GM19043 (cell line): ENCODE measurements at regions not wholly inside any gene's neighbourhood (a gene's known extent, or its start where the extent isn't known, plus 50 kb on each side); places are given as distances from the start of the nearest gene placed in this dataset.

Source experiments
- ATAC-seq: cut with Tn5 transposase; IDR thresholded peaks from one replicate; pipeline ENCODE4 v1.9.1; 2021; ENCODE audit warnings: low read depth; ENCODE audit not compliant: unreplicated experiment

DNA sequence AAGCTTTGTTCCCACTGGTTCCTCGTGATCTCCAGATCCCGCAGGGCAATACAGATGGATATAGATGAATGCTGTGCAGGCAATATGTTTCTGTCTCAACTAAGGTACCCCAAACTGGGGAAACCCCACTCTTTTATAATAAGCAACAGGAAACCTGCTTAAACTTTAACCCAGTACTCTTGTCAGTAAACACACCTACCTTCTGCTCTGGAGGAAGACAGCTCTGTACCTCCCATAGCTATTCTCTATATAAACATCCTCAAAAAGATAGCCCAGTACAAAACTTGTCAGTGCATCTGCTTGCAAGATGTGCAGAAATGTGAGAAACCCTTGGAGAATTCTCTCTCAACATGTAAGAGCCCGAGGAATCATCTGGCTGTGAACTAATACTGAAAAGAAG lies 583.6 kb downstream of the OLFM4 start:
- no peak for ATAC-seq

DNA sequence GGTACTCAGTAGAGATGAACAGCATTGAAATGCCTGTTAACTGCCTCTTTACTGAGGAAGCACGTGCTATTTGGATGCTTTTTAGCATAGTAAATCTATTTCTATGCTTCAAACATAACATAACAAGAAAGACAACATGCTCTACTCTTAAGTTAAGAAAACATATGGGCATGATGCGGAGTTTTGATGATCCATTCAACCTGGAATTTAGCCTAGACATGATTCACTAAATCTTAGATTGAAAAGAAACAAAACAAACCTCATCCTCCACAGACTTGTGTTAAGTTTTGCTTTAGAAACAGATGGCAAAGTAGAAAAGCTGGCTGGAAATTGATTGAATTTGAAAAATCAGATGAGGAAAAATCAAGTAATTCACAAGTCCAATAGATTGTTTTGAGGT lies 593.8 kb downstream of the OLFM4 start:
- ATAC-seq, result no peak

DNA sequence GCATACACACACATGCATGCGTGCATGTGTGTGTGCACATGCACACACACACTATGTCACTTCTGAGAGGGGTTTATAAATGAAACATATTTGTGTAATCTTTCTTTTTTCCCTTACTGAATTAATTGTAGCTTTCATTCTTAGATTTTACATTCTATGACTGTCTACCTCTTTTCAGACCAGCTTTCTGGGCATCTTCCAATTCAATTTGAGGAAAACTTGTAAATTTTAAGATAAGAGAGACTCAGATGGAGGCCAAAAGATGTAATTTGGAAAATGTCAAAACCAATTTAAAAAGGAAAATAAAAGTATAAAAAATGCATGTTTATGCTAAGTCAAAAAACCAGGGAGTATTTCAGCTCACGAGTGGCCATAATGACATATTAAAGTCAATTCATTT lies 594.5 kb downstream of the OLFM4 start:
- ATAC-seq, result no peak

DNA sequence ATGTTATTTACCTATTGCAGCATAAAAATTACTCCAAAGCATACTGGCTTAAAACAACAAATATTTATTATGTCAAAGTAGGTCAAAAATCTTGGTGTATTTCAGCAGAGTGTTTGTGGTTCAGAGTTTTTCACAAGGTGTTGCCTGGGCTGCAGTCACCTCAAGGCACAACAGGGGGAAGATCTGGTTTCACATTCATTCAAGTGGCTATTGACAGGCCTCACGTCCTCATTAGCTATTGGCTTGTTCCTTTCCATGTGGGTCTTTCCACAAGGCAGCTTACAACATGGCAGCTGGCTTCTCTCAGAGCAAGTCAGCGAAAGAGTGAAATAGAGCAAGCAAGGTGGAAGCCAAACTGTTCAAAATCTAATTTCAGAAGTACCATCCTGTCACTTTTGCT lies 602.9 kb downstream of the OLFM4 start:
- no peak for ATAC-seq

DNA sequence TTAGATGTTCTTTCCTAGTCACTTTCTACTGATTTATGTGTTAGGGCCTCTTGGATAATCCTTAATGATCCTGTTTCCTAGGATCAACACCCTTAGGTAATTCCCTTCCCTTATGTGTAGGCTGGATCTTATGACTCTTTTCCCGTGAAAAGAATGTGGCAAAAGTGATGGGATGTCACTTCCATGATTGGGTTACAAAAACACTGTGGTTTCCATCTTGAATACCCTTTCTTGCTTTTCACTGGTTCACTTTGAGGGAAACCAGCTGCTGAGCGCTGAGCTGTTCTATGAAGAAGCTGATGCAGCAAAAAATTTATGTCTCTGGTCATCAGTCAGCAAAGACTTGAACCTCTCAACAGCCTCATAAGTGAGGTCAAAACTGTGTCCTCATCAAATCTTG lies 609.4 kb downstream of the OLFM4 start:
- ATAC-seq, result no peak

DNA sequence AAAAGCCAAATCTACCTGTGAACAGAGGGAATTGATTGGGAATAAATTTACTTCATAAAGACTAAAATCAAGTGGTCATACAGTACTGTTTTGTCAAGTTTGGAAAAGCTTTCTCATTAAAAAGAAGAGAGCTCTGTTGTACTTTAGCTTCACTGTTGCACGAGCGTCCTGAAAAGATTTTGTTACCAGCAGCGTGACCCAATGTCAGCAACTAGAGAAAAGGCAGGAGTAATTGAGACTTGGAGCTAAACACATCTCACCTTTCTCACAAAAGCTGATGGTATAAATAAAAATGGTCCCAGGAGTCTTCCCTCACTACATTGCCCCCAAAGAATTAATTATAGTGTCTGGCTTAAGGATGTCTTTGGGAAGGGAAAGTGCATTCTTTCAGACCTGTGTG lies 613.7 kb downstream of the OLFM4 start:
- ATAC-seq, result no peak

DNA sequence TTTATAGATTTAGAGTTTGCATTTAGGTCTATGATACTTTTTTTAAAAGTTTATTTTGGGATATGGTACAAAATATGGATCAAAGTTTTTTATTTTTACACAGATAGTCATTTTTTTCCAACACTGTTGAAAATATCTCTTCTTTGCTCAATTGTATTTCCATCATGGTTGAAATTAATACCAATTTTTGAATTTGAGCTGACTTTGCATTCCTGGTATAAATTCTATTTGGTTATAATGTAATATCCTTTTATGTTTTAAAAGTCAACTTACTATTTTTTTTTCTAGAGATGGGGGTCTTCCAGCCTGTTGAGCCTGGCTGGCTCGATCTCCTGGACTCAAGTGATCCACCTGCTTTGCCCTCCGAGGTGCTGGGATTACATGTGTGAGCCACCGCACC lies 620.1 kb downstream of the OLFM4 start:
- ATAC-seq, result no peak

DNA sequence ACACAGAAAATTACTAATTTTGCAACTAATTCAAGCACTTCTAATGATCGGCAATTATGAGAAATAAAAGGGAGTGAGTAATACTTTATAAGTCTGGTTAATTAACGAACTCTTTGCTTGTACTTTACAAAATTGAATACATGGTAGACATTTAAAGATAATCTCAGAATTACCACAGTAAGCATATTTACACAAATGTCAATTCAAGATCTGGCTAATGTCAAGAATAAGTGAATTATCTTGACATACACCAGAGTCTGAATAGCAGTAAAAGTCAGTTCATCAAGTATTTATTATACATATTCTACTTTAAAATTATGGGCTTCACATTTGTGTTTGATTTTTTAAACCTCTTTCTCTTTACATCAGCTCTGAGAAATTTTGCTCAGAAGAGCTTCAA lies 643.4 kb downstream of the OLFM4 start:
- no peak for ATAC-seq

DNA sequence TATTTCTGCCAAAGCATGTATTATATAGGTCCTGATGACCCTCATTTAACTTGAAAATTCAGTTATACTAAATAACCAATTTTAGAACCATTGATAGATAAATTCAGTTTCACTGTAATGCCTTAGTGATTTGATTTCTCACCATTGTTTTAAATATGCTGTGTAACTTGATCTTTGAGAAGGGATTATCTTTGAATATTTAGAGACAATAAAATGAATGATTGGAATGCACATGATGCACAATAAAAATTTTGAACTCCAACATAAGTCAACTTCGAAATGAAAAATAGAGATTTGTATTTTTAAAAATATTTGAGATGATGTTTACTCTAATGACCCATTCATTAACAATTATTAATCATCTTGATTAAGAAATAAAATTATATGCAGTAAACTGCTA lies 654.5 kb downstream of the OLFM4 start:
- ATAC-seq, result no peak

DNA sequence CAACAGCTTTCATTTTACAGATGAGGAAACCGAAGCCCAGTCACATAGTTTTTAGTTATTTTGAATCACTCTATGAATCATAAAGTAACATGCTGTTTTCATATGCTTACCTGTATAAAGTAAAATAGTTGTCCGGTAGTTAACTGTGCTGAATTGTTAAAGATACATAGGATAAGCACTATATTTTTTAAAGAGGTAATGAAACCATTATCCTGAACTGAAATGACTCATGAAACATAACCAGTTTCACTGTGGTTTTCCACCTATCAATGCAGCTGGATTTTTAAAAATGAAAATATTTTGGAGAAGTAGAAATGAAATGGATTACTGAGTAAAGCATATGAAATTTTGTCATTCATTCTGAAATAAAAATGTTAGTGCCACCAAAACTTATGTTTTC lies 655.0 kb downstream of the OLFM4 start:
- no peak for ATAC-seq

DNA sequence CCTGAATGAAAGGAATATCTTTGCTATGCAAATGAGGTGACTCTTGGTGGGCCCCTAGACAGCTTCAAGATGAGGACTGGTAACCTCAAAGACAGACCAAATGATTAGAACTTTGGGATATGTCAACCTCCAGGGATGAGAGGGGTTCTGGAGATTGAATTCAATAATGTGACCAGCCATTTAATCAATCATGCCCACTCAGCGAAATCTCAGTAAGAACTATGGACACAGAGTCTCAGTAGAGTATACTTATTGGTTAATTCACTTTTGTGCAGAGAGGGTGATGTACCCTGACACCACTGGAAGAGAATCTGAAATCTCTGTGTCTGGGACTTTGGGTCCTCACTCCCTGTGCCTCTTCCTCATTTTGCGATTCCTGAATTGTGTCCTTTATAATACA lies 662.8 kb downstream of the OLFM4 start:
- ATAC-seq, result no peak

DNA sequence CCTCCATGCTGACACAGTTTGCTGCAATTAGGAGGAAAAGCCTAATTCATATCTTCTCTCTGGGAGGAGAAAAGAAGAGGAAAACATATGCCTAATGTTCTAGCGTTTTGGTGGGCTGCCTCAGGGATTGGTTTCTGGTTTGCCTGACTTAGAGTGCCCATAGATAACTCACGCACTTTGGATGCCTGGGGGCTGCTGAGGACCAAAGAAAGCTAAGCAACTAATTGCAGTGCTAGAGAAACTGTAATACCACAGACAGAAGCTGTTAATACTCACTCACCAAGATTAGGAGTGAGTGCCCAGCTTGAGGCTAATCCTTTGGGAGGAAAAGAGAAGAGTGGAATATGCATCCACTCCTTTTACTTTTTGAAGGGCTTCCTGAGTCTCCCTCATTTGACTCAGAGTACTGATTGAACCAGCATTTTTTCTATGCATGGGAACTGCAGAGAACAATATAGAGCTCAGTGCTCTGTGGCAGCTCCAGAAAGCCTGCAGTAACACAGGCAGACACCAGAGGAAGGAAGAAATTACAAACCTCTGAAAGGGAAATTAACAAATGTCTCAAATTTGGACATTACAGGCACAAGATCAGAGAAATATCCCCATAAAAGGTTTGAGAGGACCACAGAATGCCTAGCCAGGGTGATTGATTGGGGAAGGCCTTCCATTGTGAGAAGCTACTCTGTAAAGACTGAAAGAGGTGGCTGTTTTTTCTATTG lies 666.4 kb downstream of the OLFM4 start:
- ATAC-seq, result no peak

DNA sequence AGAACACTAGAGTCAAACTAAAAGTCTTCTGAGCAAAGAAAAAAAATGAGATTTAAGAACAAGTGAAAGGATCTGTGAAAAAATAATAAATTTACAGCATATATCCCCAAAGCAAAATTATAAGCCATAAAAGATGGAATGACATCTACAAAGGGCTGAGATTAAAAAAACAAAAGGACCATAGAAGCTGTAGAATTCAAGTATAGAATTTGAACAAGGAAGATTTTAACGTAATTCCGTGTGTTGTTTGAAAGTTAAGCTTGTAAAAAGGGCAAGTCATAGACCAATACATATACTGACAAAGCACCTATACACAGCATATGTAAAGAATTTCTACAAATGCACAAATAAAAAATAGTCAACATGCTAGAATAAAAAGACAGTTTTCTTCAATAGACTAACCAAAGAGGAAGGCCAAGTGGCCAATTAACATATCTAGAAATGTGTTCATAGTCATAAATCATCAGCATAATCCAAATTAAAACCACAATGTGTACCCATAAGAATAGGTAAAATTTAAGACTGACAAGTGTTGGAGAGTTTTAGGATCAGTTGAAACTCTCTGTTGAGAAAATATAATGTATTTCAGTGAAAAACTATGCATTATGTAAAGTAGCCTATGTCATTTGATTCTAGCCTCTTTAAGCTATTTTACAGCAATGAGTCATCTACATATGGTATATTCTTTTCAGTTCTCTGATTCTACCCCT lies 674.9 kb downstream of the OLFM4 start:
- no peak for ATAC-seq

DNA sequence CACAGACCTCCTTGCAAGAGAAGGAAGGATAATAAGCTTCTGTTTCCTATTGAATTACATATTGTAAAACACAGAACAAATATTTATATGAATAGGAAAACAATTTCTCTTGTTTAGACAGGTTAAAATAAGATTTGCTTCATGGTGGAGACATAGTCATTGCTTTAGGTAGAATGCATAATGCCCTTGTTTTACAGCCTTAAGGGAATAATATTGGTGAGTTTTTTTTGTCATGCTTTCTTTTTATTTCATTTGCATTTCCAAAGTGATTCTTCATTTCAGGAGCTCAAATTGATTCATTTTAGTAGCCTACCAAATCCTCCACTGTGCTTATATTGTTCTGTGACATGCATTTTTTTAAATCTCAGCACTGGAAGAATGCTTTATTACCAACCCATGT lies 690.7 kb downstream of the OLFM4 start:
- ATAC-seq, result no peak

DNA sequence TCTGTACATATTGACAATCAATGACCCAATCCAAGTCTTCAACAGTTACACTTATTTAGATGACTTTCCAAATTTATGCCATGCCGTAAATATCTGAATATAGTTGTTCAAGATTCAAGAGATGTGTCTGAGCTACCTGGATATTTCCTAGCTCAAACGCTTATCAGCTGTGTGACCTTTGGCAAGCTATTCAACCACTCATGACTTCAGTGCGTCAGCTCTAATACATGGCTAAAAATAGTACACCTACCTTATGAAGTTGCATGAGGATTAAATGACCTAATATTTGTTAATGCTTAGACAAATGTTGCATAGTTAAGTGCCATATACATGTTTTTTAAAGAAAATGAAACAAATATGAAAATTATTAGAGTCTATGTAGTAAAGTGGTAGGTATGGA lies 704.1 kb downstream of the OLFM4 start:
- no peak for ATAC-seq

DNA sequence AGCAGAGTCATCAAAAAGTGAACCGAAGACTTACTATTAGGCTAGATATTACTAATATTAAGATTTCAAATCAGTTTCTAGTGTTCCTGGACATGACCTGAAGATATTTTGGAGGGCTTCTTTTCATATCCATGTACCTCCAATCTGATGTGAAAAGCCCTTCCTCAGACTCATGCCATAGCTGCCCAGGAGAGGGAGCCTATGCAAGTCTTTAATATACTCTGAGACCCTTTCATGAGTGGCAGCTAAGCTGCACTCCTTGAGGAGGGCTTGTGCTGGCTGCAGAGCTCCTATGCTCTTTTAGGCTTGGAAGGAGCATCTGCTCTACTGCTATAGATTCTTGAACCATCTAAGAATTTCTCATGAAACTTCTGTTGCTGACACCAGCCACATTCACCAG lies 715.3 kb downstream of the OLFM4 start:
- no peak for ATAC-seq

DNA sequence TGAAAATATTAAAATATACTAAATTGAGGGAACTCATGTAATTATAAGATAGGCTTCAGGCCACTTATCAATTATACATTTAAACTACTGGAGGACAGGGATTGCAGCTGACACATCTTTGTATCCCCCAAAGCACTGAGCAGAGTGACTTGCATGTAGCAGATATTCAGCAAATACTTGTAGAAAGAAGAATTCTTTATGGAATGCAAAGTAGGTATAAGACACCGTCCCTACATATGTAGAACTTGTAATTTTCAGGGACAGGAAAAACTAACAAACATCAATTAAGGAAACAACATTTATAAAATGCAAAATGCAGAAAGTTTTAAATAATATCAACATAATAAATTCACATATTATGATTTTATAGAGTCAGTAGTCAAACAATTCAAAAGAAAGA lies 719.2 kb downstream of the OLFM4 start:
- no peak for ATAC-seq

DNA sequence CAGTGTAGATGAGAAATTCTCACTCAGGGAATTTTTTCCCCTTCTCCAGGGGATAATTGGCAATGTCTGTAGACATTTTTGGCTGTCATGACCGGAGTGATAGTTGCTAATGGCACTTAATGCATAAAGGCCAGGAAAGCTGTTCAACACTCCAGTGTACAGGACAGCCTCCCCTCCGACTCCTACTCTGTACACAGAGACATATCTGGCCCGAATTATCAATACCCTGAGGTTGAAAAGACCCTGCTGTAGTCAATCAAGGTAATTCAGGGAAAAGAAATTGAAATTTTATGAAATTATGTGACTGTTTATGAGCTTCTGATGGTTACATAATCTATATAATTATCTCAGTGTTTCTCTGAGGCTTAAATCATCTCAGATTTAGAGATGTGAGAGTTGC lies 720.7 kb downstream of the OLFM4 start:
- ATAC-seq, result no peak

DNA sequence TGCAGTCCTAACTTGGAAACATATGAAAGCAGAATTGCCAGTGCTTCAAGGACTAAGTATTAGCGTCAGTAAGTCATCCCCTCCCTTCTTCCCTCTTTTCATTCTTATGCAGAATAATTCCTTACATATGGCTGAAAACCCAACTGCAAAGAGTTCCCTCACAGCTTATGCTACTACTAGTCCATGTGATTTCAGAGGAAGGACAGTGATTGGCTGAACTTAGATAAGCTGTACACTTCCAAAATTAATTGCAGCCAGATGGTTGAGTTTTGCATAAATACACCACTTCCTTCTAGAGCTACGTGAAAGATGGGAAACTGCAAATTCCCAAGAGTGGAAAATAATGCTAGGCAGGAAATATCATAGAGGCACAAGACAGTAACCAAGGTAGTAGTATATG lies 730.4 kb downstream of the OLFM4 start:
- ATAC-seq, result no peak

DNA sequence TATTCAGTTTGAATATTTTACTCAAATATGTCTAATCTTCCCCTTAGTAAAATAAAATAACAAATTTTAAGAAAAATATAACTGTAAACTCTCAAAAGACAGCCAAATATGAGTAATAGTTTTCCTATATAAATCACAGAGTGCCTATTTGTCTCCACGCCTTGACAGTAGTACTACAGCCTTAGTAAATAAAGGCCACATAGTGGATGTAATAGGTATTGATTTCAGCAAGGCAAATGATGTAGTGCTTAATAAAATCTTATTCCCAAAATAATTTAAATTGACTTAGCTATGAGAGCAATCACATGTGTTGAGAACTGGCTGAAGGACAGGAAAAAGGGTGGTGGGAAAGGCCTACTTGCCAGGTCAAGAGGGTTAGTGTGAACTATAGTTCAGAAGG lies 747.2 kb downstream of the OLFM4 start:
- no peak for ATAC-seq

DNA sequence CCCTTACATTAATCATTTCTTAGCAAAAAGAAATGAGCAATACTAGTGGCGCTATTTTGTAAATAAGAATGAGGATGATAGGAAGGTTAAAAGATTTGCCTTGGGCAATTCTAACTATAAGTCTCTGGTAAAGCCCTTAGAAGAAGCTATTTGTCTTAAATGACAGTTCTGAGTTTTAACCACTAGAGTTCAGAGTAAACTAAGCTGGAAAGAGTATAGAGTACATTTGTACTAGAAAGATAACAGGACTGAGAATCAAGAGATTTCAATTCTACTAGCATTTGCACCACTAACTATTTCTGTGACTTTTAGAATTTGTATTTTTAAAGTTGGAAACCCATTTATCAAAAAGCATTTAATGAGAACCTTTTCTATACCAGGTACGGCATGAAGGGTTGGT lies 750.3 kb downstream of the OLFM4 start:
- ATAC-seq, result no peak

DNA sequence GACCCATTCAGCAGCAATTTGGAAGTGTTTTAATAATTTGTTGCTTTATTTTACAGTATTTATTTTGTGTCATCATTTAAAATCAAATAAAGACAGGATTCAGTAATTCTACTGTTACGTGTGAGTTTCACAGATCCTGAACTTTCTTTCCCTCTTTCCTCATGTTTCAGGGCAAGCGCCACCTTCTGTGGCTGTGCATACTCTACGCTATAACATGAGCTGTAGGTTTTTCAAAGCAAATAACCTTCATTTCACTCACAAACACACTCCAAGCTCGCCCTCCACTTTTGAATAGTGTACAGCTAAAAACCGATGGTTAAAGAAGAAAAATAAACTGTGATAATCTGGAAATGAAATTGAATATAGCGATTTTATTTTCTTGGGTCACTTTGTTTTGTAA lies 753.3 kb downstream of the OLFM4 start:
- no peak for ATAC-seq
